ENCODE measurements at regions not wholly inside any gene's neighbourhood (a gene's known extent, or its start where the extent isn't known, plus 50 kb on each side); places are given as distances from the start of the nearest gene placed in this dataset.

- TF ChIP-seq CTCF (IDR thresholded peaks at IDR 0.05) (no peak), ZFX (IDR thresholded peaks at IDR 0.05; ENCODE audit: borderline replicate concordance) (no peak)
These were observed 492.5 kb upstream of the MANEA start for GRCh38 chr6:95084867-95085266.
